KMS-11 (cell line): ENCODE measurements at regions not wholly inside any gene's neighbourhood (a gene's known extent, or its start where the extent isn't known, plus 50 kb on each side); places are given as distances from the start of the nearest gene placed in this dataset.

ENCODE experiments used
- H2AFZ ChIP-seq: fragments of 200-600 bp; sonication (generic); 2 replicates; pipeline ENCODE4 v1.6.1; 2016; ENCODE audit warnings: antibody characterized with exemption, mixed run types, low read depth
- H3K27ac ChIP-seq: fragments of 200-600 bp; sonication (generic); 2 replicates; pipeline ENCODE4 v1.6.1; 2016; ENCODE audit warnings: mild to moderate bottlenecking, mixed run types
- H3K27me3 ChIP-seq: fragments of 200-600 bp; sonication (generic); 2 replicates; pipeline ENCODE4 v1.6.1; 2017; ENCODE audit warnings: mild to moderate bottlenecking, low read depth, mixed run types, moderate library complexity; ENCODE audit not compliant: insufficient read depth
- H3K36me3 ChIP-seq: fragments of 200-600 bp; sonication (generic); 2 replicates; pipeline ENCODE4 v1.6.1; 2017; ENCODE audit warnings: mild to moderate bottlenecking, mixed run types; ENCODE audit not compliant: insufficient read depth
- H3K4me1 ChIP-seq: fragments of 200-600 bp; sonication (generic); 2 replicates; pipeline ENCODE4 v1.6.1; 2016; ENCODE audit warnings: mild to moderate bottlenecking, low read depth, mixed run types; ENCODE audit not compliant: poor library complexity, severe bottlenecking
- H3K4me2 ChIP-seq: fragments of 200-600 bp; sonication (generic); 2 replicates; pipeline ENCODE4 v1.7.0; 2016; ENCODE audit warnings: mild to moderate bottlenecking, mixed run types
- H3K4me3 ChIP-seq: fragments of 200-600 bp; sonication (generic); IDR thresholded peaks from 2 replicates; pipeline ENCODE4 v1.6.1; 2017; ENCODE audit warnings: low read depth, low read length, mixed read lengths; ENCODE audit not compliant: insufficient read depth
- H3K79me2 ChIP-seq: fragments of 200-600 bp; sonication (generic); 2 replicates; pipeline ENCODE4 v1.6.1; 2016; ENCODE audit warnings: low read depth, mixed run types; ENCODE audit not compliant: insufficient read depth
- H3K9ac ChIP-seq: fragments of 200-600 bp; sonication (generic); 2 replicates; pipeline ENCODE4 v1.6.1; 2016; ENCODE audit warnings: mild to moderate bottlenecking, mixed run types
- H4K20me1 ChIP-seq: fragments of 200-600 bp; sonication (generic); 2 replicates; pipeline ENCODE4 v1.6.1; 2016; ENCODE audit warnings: mild to moderate bottlenecking, mixed run types; ENCODE audit not compliant: insufficient read depth
- TF ChIP-seq, protein P1 (sequence below): fragments of 200-600 bp; sonication (generic); conservative IDR thresholded peaks from 2 replicates; pipeline ENCODE4 v1.6.1; 2017; ENCODE audit warnings: low read depth, mild to moderate bottlenecking, antibody characterized with exemption, low read length, moderate library complexity, mixed read lengths

DNA sequence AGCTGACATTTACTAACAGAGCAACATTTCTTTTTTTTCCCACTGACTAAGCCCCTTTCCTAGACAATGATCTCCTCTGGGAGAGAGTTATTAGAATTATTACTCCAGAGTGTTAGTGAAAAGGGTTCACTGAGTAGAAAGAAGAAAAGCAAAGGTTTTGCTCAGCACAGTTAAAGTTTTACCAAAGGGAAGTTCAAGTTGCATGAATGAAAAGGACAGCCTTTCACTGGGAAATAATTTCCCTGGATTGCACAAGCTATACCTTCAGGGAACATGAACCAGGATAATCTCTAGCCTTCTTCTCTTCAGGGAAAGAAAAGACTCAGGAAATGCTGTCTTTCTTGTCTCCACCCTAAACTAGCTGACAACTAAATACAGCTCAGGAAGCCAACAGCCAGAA, 71.4 kb upstream of the ESRRG start:
- TF ChIP-seq, protein P1, sequence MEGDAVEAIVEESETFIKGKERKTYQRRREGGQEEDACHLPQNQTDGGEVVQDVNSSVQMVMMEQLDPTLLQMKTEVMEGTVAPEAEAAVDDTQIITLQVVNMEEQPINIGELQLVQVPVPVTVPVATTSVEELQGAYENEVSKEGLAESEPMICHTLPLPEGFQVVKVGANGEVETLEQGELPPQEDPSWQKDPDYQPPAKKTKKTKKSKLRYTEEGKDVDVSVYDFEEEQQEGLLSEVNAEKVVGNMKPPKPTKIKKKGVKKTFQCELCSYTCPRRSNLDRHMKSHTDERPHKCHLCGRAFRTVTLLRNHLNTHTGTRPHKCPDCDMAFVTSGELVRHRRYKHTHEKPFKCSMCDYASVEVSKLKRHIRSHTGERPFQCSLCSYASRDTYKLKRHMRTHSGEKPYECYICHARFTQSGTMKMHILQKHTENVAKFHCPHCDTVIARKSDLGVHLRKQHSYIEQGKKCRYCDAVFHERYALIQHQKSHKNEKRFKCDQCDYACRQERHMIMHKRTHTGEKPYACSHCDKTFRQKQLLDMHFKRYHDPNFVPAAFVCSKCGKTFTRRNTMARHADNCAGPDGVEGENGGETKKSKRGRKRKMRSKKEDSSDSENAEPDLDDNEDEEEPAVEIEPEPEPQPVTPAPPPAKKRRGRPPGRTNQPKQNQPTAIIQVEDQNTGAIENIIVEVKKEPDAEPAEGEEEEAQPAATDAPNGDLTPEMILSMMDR, result no peak
- H3K36me3 ChIP-seq, result no peaks in the 10 kb centered on the region
- H3K4me3 ChIP-seq, result no peak overlapping the region
- H3K27ac ChIP-seq, result no peak overlapping the region
- no peaks in the 10 kb centered on the region for H4K20me1 ChIP-seq
- no peak overlapping the region for H2AFZ ChIP-seq
- no peak overlapping the region for H3K4me2 ChIP-seq
- H3K79me2 ChIP-seq, result no peaks in the 10 kb centered on the region
- H3K9ac ChIP-seq, result no peak overlapping the region
- no peaks in the 10 kb centered on the region for H3K4me1 ChIP-seq
- H3K27me3 ChIP-seq, result no peaks in the 10 kb centered on the region

DNA sequence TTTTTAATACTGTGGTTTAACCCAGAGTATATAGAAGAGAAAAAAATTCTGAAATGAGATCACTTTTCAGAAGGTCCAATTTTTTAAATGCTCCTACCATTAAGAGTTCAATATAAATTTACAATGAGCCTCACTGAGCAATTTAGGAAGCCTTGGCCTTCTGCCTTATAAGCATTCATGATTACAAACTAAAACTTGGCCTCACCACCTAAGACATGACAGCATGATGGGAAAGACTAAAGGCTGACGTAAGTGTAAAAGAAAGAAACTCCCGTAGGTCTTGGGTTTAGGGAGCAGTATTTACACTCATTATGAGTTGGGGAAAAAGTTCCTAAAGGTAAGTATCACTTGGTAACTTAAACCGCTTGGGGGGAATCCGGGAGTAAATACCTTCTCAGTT, 70.7 kb upstream of the ESRRG start:
- TF ChIP-seq, protein P1, result no peak
- Histone ChIP-seq H4K20me1 (no peaks in the 10 kb centered on the region), H3K27ac (no peak overlapping the region), H2AFZ (no peak overlapping the region), H3K4me3 (no peak overlapping the region), H3K9ac (no peak overlapping the region), H3K36me3 (no peaks in the 10 kb centered on the region), H3K4me1 (no peaks in the 10 kb centered on the region), H3K79me2 (no peaks in the 10 kb centered on the region), H3K4me2 (no peak overlapping the region), H3K27me3 (no peaks in the 10 kb centered on the region)

DNA sequence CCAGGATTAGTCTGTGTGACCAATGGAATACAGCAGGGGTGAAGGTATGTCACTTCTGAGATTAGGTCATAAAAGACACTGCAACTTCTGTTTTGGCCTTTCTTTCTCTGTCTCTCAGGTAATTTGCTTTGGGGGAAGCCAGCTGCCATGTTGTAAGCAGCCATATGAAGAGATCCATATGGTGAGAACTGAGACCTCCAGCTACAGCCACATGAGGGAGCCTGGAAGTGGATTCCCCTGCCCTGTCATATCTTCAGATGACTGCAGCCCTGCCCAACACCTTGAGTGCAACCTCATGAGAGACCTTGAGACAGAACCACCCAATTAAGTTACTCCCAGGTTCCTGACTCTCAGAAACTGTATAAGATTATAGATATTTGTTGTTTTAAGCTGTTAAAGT, 70.1 kb upstream of the ESRRG start:
- Histone ChIP-seq H3K4me1 (no peaks in the 10 kb centered on the region), H3K27ac (no peak overlapping the region), H3K4me2 (no peak overlapping the region), H3K79me2 (no peaks in the 10 kb centered on the region), H3K36me3 (no peaks in the 10 kb centered on the region), H4K20me1 (no peaks in the 10 kb centered on the region), H3K27me3 (no peaks in the 10 kb centered on the region), H3K4me3 (no peak overlapping the region), H3K9ac (no peak overlapping the region), H2AFZ (no peak overlapping the region)
- TF ChIP-seq, protein P1, result no peak

DNA sequence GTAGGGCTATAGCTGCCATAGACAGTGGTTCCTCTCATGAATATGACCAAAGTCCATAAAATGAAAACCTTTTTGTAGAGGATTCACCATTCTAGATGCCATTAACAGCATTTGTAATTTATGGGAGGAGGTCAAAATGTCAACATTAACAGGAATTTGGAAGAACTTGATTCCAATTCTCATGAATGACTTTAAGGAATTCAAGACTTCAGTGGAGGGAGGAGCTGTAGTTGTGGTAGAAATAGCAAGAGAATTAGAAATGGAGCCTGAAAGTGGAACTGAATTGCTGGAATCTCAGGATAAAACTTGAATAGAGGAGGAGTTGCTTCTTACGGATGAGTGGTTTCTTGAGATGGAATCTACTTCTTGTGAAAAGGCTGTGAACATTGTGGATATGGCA, 65.4 kb upstream of the ESRRG start:
- Histone ChIP-seq H2AFZ (no peak overlapping the region), H3K27ac (no peak overlapping the region), H3K79me2 (no peaks in the 10 kb centered on the region), H4K20me1 (no peaks in the 10 kb centered on the region), H3K4me1 (no peaks in the 10 kb centered on the region), H3K36me3 (no peaks in the 10 kb centered on the region), H3K4me2 (no peak overlapping the region), H3K27me3 (no peaks in the 10 kb centered on the region), H3K9ac (no peak overlapping the region), H3K4me3 (no peak overlapping the region)
- TF ChIP-seq, protein P1, result no peak

DNA sequence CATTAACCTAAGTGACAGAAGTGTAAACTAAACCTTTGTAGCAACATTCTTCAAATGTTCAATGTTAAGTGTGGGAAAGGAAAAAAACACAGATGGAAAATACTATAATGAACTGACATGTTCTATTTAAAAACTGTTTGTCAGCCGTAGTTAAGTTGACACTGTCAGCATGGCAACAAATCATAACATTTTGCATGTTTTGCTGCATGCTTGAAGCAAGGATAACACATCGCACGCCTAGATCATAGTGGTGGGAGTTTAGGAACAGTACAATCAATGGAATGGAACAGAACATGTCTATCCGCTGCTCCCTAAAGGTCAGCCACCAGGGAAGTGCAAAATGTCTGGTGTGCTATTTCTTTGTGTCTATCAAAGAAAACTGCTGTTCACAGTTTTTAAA, 62.5 kb upstream of the ESRRG start:
- Histone ChIP-seq H3K27me3 (no peaks in the 10 kb centered on the region), H3K9ac (no peak overlapping the region), H3K4me3 (no peak overlapping the region), H3K27ac (no peak overlapping the region), H4K20me1 (no peaks in the 10 kb centered on the region), H3K79me2 (no peaks in the 10 kb centered on the region), H3K4me1 (no peaks in the 10 kb centered on the region), H3K4me2 (no peak overlapping the region), H3K36me3 (no peaks in the 10 kb centered on the region), H2AFZ (no peak overlapping the region)
- TF ChIP-seq, protein P1, result no peak
